Mesendoderm (in vitro differentiated cells): ENCODE measurements at regions not wholly inside any gene's neighbourhood (a gene's known extent, or its start where the extent isn't known, plus 50 kb on each side); places are given as distances from the start of the nearest gene placed in this dataset.
A peak's percentile ranks its signal among the peaks of the same experiment; 100 is the strongest.

ENCODE experiments used
- DNase-seq: peaks from one replicate; pipeline ENCODE4 v3.0.0; 2013
- H2AK5ac ChIP-seq: 2 replicates; pipeline ENCODE4 v1.6.1; 2013; ENCODE audit warnings: low read length, inconsistent platforms
- H2BK120ac ChIP-seq: 2 replicates; pipeline ENCODE4 v1.6.1; 2013; ENCODE audit warnings: low read depth, mild to moderate bottlenecking, low read length, moderate library complexity, mixed read lengths
- H2BK15ac ChIP-seq: replicated peaks from 2 replicates; pipeline ENCODE4 v1.6.1; 2013; ENCODE audit warnings: low read depth, mild to moderate bottlenecking, moderate library complexity
- H2BK5ac ChIP-seq: 2 replicates; pipeline ENCODE4 v1.6.1; 2013; ENCODE audit warnings: low read length, inconsistent platforms
- H3K18ac ChIP-seq: 2 replicates; pipeline ENCODE4 v1.6.1; 2013; ENCODE audit warnings: mild to moderate bottlenecking, low read length, mixed read lengths
- H3K23ac ChIP-seq: one replicate; pipeline ENCODE4 v1.6.1; 2013; ENCODE audit warnings: low read length
- H3K27ac ChIP-seq: 2 replicates; pipeline ENCODE4 v1.5.1; 2013; ENCODE audit warnings: low read depth, mild to moderate bottlenecking, inconsistent platforms, low read length, moderate library complexity
- H3K27me3 ChIP-seq: 2 replicates; pipeline ENCODE4 v1.6.1; 2013; ENCODE audit warnings: low read length, control low read depth, mild to moderate bottlenecking, inconsistent platforms; ENCODE audit not compliant: insufficient read depth, poor library complexity
- H3K36me3 ChIP-seq: 2 replicates; pipeline ENCODE4 v1.6.1; 2013; ENCODE audit warnings: low read length, inconsistent platforms; ENCODE audit not compliant: control insufficient read depth, insufficient read depth
- H3K4ac ChIP-seq: one replicate; pipeline ENCODE4 v1.6.1; 2013; ENCODE audit warnings: low read depth, mild to moderate bottlenecking, low read length, moderate library complexity
- H3K4me1 ChIP-seq: 2 replicates; pipeline ENCODE4 v1.6.1; 2013; ENCODE audit warnings: low read depth, low read length, inconsistent platforms; ENCODE audit not compliant: control insufficient read depth
- H3K4me2 ChIP-seq: 2 replicates; pipeline ENCODE4 v1.6.1; 2013; ENCODE audit warnings: low read length
- H3K4me3 ChIP-seq: 2 replicates; pipeline ENCODE4 v1.5.1; 2013; ENCODE audit warnings: mild to moderate bottlenecking, low read length
- H3K56ac ChIP-seq: one replicate; pipeline ENCODE4 v1.6.1; 2013; ENCODE audit warnings: low read length
- H3K79me1 ChIP-seq: 2 replicates; pipeline ENCODE4 v1.6.1; 2013; ENCODE audit warnings: low read length, inconsistent platforms
- H3K79me2 ChIP-seq: 2 replicates; pipeline ENCODE4 v1.6.1; 2013; ENCODE audit warnings: mild to moderate bottlenecking, low read length; ENCODE audit not compliant: control insufficient read depth, insufficient read depth
- H3K9ac ChIP-seq: 2 replicates; pipeline ENCODE4 v1.6.1; 2013; ENCODE audit warnings: low read length, inconsistent platforms
- H4K5ac ChIP-seq: one replicate; pipeline ENCODE4 v1.6.1; 2013; ENCODE audit warnings: low read length
- H4K8ac ChIP-seq: one replicate; pipeline ENCODE4 v1.6.1; 2013; ENCODE audit warnings: low read depth, mild to moderate bottlenecking, control low read depth, low read length, moderate library complexity
- WGBS: extraction: QIAGEN DNeasy Blood & Tissue Kit; methylation state at CpG from one replicate; pipeline ENCODE4 v1.1.7; 2013; ENCODE audit warnings: low lambda C conversion rate, missing lambda C conversion rate; ENCODE audit not compliant: insufficient coverage; ENCODE audit errors: extremely low coverage; 5-methylcytosine and 5-hydroxymethylcytosine counted together

- Histone ChIP-seq H3K18ac (no peak overlapping the region), H2BK15ac (no peak overlapping the region), H2BK120ac (no peak overlapping the region), H3K9ac (no peak overlapping the region), H3K36me3 (no peaks in the 10 kb centered on the region), H3K23ac (no peak overlapping the region), H3K56ac (no peak overlapping the region), H3K79me2 (no peaks in the 10 kb centered on the region), H2BK5ac (no peak overlapping the region), H4K5ac (no peak overlapping the region), H3K4me1 (no peaks in the 10 kb centered on the region), H3K79me1 (no peaks in the 10 kb centered on the region), H3K27me3 (no peaks in the 10 kb centered on the region), H3K4me3 (no peak overlapping the region), H3K27ac (no peak overlapping the region), H2AK5ac (no peak overlapping the region), H4K8ac (no peak overlapping the region), H3K4ac (no peak overlapping the region), H3K4me2 (no peak overlapping the region)
- no CpG with 5 or more reads among the region's 2 CpGs for WGBS
- peak; percentile 28 for DNase-seq
Observed at GRCh38 chr3:127428344-127428997, 140.6 kb upstream of the PRR20G start.

- DNase-seq, result no peak
- no CpG with 5 or more reads among the region's 8 CpGs for WGBS
- Histone ChIP-seq H3K79me1 (no peaks in the 10 kb centered on the region), H3K36me3 (no peaks in the 10 kb centered on the region), H3K9ac (no peak overlapping the region), H3K23ac (no peak overlapping the region), H3K79me2 (no peaks in the 10 kb centered on the region), H3K27me3 (no peaks in the 10 kb centered on the region), H3K4me3 (no peak overlapping the region), H2BK120ac (no peak overlapping the region), H3K4ac (no peak overlapping the region), H2BK5ac (no peak overlapping the region), H3K27ac (no peak overlapping the region), H3K56ac (no peak overlapping the region), H4K5ac (no peak overlapping the region), H4K8ac (no peak overlapping the region), H3K18ac (no peak overlapping the region), H3K4me2 (no peak overlapping the region), H2BK15ac (no peak overlapping the region), H3K4me1 (no peaks in the 10 kb centered on the region), H2AK5ac (no peak overlapping the region)
Observed at GRCh38 chr3:127427666-127428065, 139.8 kb upstream of the PRR20G start.

GRCh38 chr3:127427156-127427555 lies 139.3 kb upstream of the PRR20G start:
- Histone ChIP-seq H4K5ac (no peak overlapping the region), H2BK5ac (no peak overlapping the region), H3K79me1 (no peaks in the 10 kb centered on the region), H3K23ac (no peak overlapping the region), H3K4ac (no peak overlapping the region), H4K8ac (no peak overlapping the region), H3K56ac (no peak overlapping the region), H3K9ac (no peak overlapping the region), H3K27me3 (no peaks in the 10 kb centered on the region), H3K4me1 (no peaks in the 10 kb centered on the region), H3K4me2 (no peak overlapping the region), H3K79me2 (no peaks in the 10 kb centered on the region), H3K18ac (no peak overlapping the region), H2BK15ac (no peak overlapping the region), H3K27ac (no peak overlapping the region), H3K4me3 (no peak overlapping the region), H2BK120ac (no peak overlapping the region), H2AK5ac (no peak overlapping the region), H3K36me3 (no peaks in the 10 kb centered on the region)
- no peak for DNase-seq
- WGBS, result no CpG with 5 or more reads among the region's 6 CpGs

GRCh38 chr3:127426444-127427153 lies 138.8 kb upstream of the PRR20G start:
- Histone ChIP-seq H3K27ac (no peak overlapping the region), H2BK5ac (no peak overlapping the region)

GRCh38 chr3:127425505-127426443 lies 137.9 kb upstream of the PRR20G start:
- H3K79me1 ChIP-seq, result no peaks in the 10 kb centered on the region
- no peak overlapping the region for H4K8ac ChIP-seq
- H3K4me3 ChIP-seq, result no peak overlapping the region
- no peak overlapping the region for H2AK5ac ChIP-seq
- H3K23ac ChIP-seq, result no peak overlapping the region
- H2BK15ac ChIP-seq, result no peak overlapping the region
- H3K79me2 ChIP-seq, result no peaks in the 10 kb centered on the region
- no peaks in the 10 kb centered on the region for H3K36me3 ChIP-seq
- H3K4me2 ChIP-seq, result no peak overlapping the region
- WGBS, result no CpG with 5 or more reads among the region's 20 CpGs
- H3K27ac ChIP-seq, result no peak overlapping the region
- H3K27me3 ChIP-seq, result no peaks in the 10 kb centered on the region
- H3K4me1 ChIP-seq, result no peaks in the 10 kb centered on the region
- DNase-seq, result no peak
- H4K5ac ChIP-seq, result no peak overlapping the region
- H3K18ac ChIP-seq, result no peak overlapping the region
- H3K9ac ChIP-seq, result no peak overlapping the region
- no peak overlapping the region for H3K4ac ChIP-seq
- H2BK5ac ChIP-seq, result no peak overlapping the region
- H2BK120ac ChIP-seq, result no peak overlapping the region
- H3K56ac ChIP-seq, result no peak overlapping the region

More at GRCh38 chr3:127426444-127427153, 138.8 kb upstream of the PRR20G start:
- Histone ChIP-seq H2AK5ac (no peak overlapping the region), H3K4me3 (no peak overlapping the region), H3K4me1 (no peaks in the 10 kb centered on the region), H4K5ac (no peak overlapping the region), H3K36me3 (no peaks in the 10 kb centered on the region), H3K79me1 (no peaks in the 10 kb centered on the region), H2BK15ac (no peak overlapping the region), H3K79me2 (no peaks in the 10 kb centered on the region), H4K8ac (no peak overlapping the region), H3K56ac (no peak overlapping the region), H2BK120ac (no peak overlapping the region), H3K27me3 (no peaks in the 10 kb centered on the region), H3K4ac (no peak overlapping the region), H3K9ac (no peak overlapping the region), H3K18ac (no peak overlapping the region), H3K23ac (no peak overlapping the region), H3K4me2 (no peak overlapping the region)
- no CpG with 5 or more reads among the region's 18 CpGs for WGBS
- peak; percentile 34 for DNase-seq
